GM12878 (cell line): ENCODE measurements at regions not wholly inside any gene's neighbourhood (a gene's known extent, or its start where the extent isn't known, plus 50 kb on each side); places are given as distances from the start of the nearest gene placed in this dataset.

ENCODE experiments used
- ATAC-seq: fragments of 200-7000 bp; cut with Tn5 transposase; 3 replicates; pipeline ENCODE4 v1.9.1; 2020; ENCODE audit warnings: mild to moderate bottlenecking, moderate library complexity
- BruUV-seq: library from RNA; stranded (reverse); fragments of 400-500 nt; replicated peaks from 2 replicates; lab custom pipeline; 2021; lab: Mats Ljungman, UMichigan
- CTCF ChIA-PET: fragments of 300-600 bp; sonication (Branson Sonifier 250); formaldehyde crosslinking; extraction: SDS; loops from one replicate; lab custom pipeline; 2021; ENCODE audit warnings: inconsistent platforms; lab: Yijun Ruan, JAX
- POLR2A ChIA-PET: fragments of 350-600 bp; formaldehyde crosslinking; extraction: SDS; loops from one replicate; lab custom pipeline; 2021; ENCODE audit warnings: inconsistent platforms; lab: Charles Lee
- RAD21 ChIA-PET: fragments of 300-600 bp; sonication (Branson Sonifier 250); formaldehyde crosslinking; loops from one replicate; lab custom pipeline; 2023; ENCODE audit warnings: antibody characterized with exemption; ENCODE audit not compliant: unreplicated experiment; lab: Charles Lee
- SMC1A ChIA-PET: fragments of 300-600 bp; sonication (Branson Sonifier 250); formaldehyde crosslinking; loops from one replicate; lab custom pipeline; 2023; ENCODE audit not compliant: unreplicated experiment, uncharacterized antibody; lab: Charles Lee
- DNase-seq: peaks from one replicate; pipeline ENCODE4 v3.0.0-alpha.2; 2011; ENCODE audit warnings: low read depth, low spot score
- FAIRE-seq: peaks from 3 replicates; lab custom pipeline; 2011; peaks lifted over from hg19 to GRCh38; lab: Jason Lieb, UNC
- H2AFZ ChIP-seq: 2 replicates; pipeline ENCODE4 v1.6.0; 2011; ENCODE audit warnings: low read depth, low read length, control low read depth; ENCODE audit not compliant: control insufficient read depth
- H3K27ac ChIP-seq: 2 replicates; pipeline ENCODE4 v1.5.1; 2011; ENCODE audit warnings: control low read depth; ENCODE audit not compliant: control insufficient read depth, insufficient read depth
- H3K27me3 ChIP-seq, 2 experiments: replicated peaks in 1 of 2; 2 replicates each; pipeline versions ENCODE4 v1.6.0 to v1.6.1; 2011; ENCODE audit warnings: low read length in 1 of 2; ENCODE audit not compliant: control insufficient read depth in 2 of 2, insufficient read depth in 2 of 2
- H3K36me3 ChIP-seq, 2 experiments: 2 replicates each; pipeline ENCODE4 v1.5.1; 2011; ENCODE audit warnings: low read length in 1 of 2; ENCODE audit not compliant: control insufficient read depth in 2 of 2, insufficient read depth in 2 of 2
- H3K4me1 ChIP-seq: 2 replicates; pipeline ENCODE4 v1.6.1; 2011; ENCODE audit warnings: mild to moderate bottlenecking, low read length, moderate library complexity, mixed read lengths; ENCODE audit not compliant: control insufficient read depth, insufficient read depth
- H3K4me2 ChIP-seq: 2 replicates; pipeline ENCODE4 v1.6.0; 2011; ENCODE audit warnings: control low read depth; ENCODE audit not compliant: control insufficient read depth, insufficient read depth
- H3K4me3 ChIP-seq: fragments of 200-600 bp; sonication (generic); 2 replicates; pipeline ENCODE4 v1.5.1; 2016
- H3K79me2 ChIP-seq: 2 replicates; pipeline ENCODE4 v1.6.0; 2011; ENCODE audit warnings: low read length; ENCODE audit not compliant: control insufficient read depth, insufficient read depth
- H3K9ac ChIP-seq: 2 replicates; pipeline ENCODE4 v1.8.0; 2011; ENCODE audit warnings: low read length, control low read depth, mixed read lengths; ENCODE audit not compliant: control insufficient read depth, insufficient read depth
- H3K9me3 ChIP-seq: replicated peaks from 3 replicates; pipeline ENCODE4 v1.5.1; 2011; ENCODE audit warnings: mild to moderate bottlenecking, low read length; ENCODE audit not compliant: control insufficient read depth, insufficient read depth
- H4K20me1 ChIP-seq: 2 replicates; pipeline ENCODE4 v1.6.0; 2011; ENCODE audit not compliant: control insufficient read depth, insufficient read depth
- ASH2L ChIP-seq: fragments of 300-600, 200-600 bp; sonication (generic); IDR thresholded peaks from 2 replicates; pipeline ENCODE4 v1.6.1; 2017; ENCODE audit warnings: low read depth, mild to moderate bottlenecking, borderline replicate concordance
- BRCA1 ChIP-seq: IDR thresholded peaks from 2 replicates; pipeline ENCODE4 v1.6.1; 2011; ENCODE audit warnings: low read depth, low read length, improper control_type of control experiment
- DPF2 ChIP-seq: fragments of 450-650 bp; IDR thresholded peaks from 2 replicates; pipeline ENCODE4 v1.6.1; 2017; ENCODE audit warnings: mild to moderate bottlenecking
- ELK1 ChIP-seq: IDR thresholded peaks from 2 replicates; pipeline ENCODE4 v1.6.1; 2012; ENCODE audit warnings: low read depth, low read length, improper control_type of control experiment
- EZH2 ChIP-seq: IDR thresholded peaks from 2 replicates; pipeline ENCODE4 v1.6.1; 2012; ENCODE audit warnings: low read depth, mild to moderate bottlenecking, control low read depth, inconsistent platforms, low read length, borderline replicate concordance; ENCODE audit not compliant: control insufficient read depth
- PAX5 ChIP-seq: IDR thresholded peaks from 2 replicates; pipeline ENCODE4 v1.6.1; 2011; ENCODE audit warnings: low read depth, low read length, borderline replicate concordance
- SREBF2 ChIP-seq: IDR thresholded peaks from 2 replicates; pipeline ENCODE4 v1.6.1; 2012; ENCODE audit warnings: mild to moderate bottlenecking, low read length
- TAF1 ChIP-seq: IDR thresholded peaks from 2 replicates; pipeline ENCODE4 v1.6.1; 2011; ENCODE audit warnings: mild to moderate bottlenecking, low read depth, low read length, borderline replicate concordance
- WGBS: methylation state at CpG from one replicate; pipeline ENCODE4 v1.1.6; 2016; ENCODE audit warnings: low lambda C conversion rate; ENCODE audit not compliant: insufficient replicate concordance, insufficient coverage; ENCODE audit errors: missing lambda C conversion rate; 5-methylcytosine and 5-hydroxymethylcytosine counted together
- in situ Hi-C: fragments of 300-500 bp; cut with MboI; formaldehyde crosslinking; loops from 9 replicates; pipeline ENCODE4 v1.14.3; 2018; ENCODE audit warnings: mixed read lengths
- intact Hi-C: fragments of 100-400 bp; cut with micrococcal nuclease; formaldehyde crosslinking; loops from one replicate; pipeline ENCODE4 v1.14.2; 2022; ENCODE audit not compliant: unreplicated experiment
- TF ChIP-seq, protein P1 (sequence below): IDR thresholded peaks from 2 replicates; pipeline ENCODE4 v1.6.1; 2011; ENCODE audit warnings: borderline replicate concordance, low read depth, mild to moderate bottlenecking, moderate library complexity, low read length; ENCODE audit not compliant: insufficient read depth, poor library complexity, severe bottlenecking

GRCh38 chr5:18357486-18357885 lies 723.2 kb downstream of the TAF11L14 start (continued):
- TF ChIP-seq, protein P1, sequence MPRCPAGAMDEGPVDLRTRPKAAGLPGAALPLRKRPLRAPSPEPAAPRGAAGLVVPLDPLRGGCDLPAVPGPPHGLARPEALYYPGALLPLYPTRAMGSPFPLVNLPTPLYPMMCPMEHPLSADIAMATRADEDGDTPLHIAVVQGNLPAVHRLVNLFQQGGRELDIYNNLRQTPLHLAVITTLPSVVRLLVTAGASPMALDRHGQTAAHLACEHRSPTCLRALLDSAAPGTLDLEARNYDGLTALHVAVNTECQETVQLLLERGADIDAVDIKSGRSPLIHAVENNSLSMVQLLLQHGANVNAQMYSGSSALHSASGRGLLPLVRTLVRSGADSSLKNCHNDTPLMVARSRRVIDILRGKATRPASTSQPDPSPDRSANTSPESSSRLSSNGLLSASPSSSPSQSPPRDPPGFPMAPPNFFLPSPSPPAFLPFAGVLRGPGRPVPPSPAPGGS = no peak
- TF ChIP-seq ELK1 (no peak), TAF1 (no peak), BRCA1 (no peak), SREBF2 (no peak), ASH2L (no peak)
- TF ChIP-seq, all 136 proteins: peak for 0

DNA sequence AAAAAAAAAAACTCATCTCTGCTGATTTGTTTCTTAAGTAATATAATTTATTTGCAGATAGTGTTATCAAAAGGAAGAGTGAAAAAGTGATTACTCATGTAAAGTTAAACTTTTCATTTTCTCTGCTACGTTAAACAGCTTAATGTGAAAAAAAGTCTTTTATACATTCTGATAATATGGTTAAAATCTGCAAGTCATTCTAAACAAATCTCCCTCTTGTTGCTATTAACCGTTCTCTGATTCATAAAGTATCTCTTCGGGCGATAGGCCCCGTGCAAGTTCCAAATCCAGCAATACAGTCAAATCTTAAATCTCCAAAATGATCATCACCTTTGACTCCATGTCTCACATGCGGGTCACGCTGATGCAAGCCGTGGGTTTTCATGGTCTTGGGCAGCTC lies 732.0 kb downstream of the TAF11L14 start:
- ATAC-seq = no peak
- Histone ChIP-seq H3K9me3 (no peaks in the 10 kb centered on the region), H3K79me2 (no peaks in the 10 kb centered on the region), H3K36me3 (no peaks in the 10 kb centered on the region), H3K4me3 (no peak overlapping the region), H3K27me3 (no peaks in the 10 kb centered on the region), H3K4me2 (no peak overlapping the region), H3K4me1 (no peaks in the 10 kb centered on the region), H3K9ac (no peak overlapping the region), H2AFZ (no peak overlapping the region), H3K27ac (no peak overlapping the region), H4K20me1 (no peaks in the 10 kb centered on the region)
- intact Hi-C loops = no loop called here
- ChIA-PET CTCF (no interaction called here), RAD21 (no interaction called here), SMC1A (no interaction called here), POLR2A (no interaction called here)
- in situ Hi-C loops = no loop called here
- no TSS peak for BruUV-seq
- TF ChIP-seq DPF2 = no peak
- TF ChIP-seq EZH2 = no peak
- no peak for TF ChIP-seq PAX5
- DNase-seq = no peak
- WGBS = 49% methylated on average over 8 of the region's 8 CpGs
- no peak for FAIRE-seq
